ENCODE measurements at regions not wholly inside any gene's neighbourhood (a gene's known extent, or its start where the extent isn't known, plus 50 kb on each side); places are given as distances from the start of the nearest gene placed in this dataset.

DNA sequence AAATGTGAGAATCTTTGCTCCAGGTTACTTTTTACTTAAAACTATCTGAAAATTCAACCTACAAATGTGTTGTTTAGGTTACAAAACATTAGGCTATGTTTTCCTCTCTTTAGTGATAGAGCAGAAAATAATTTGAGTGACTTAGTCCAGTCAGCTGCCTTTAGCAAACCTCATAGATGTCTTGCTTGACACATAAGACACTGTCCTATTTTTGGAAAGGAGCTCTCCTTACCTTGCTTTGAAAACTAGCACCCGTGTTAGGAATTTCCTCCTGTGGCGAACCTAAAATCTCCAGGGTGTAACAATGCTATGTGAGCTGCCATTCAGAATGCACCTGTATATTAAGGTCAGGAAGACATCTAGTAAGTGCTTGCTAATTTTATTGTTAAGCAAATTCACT is 221.2 kb upstream of the CD180 start:
- H3K4me3 ChIP-seq (ENCODE audit: low read length), result no peak overlapping the region
- no peaks in the 10 kb centered on the region for H3K27me3 ChIP-seq (ENCODE audit: control insufficient read depth, low read length)
- no peaks in the 10 kb centered on the region for H3K4me1 ChIP-seq (ENCODE audit: control insufficient read depth, low read length)
- H3K9me2 ChIP-seq (replicated peaks; ENCODE audit: control insufficient read depth, low read length), result no peaks in the 10 kb centered on the region
- TF ChIP-seq, protein P1, sequence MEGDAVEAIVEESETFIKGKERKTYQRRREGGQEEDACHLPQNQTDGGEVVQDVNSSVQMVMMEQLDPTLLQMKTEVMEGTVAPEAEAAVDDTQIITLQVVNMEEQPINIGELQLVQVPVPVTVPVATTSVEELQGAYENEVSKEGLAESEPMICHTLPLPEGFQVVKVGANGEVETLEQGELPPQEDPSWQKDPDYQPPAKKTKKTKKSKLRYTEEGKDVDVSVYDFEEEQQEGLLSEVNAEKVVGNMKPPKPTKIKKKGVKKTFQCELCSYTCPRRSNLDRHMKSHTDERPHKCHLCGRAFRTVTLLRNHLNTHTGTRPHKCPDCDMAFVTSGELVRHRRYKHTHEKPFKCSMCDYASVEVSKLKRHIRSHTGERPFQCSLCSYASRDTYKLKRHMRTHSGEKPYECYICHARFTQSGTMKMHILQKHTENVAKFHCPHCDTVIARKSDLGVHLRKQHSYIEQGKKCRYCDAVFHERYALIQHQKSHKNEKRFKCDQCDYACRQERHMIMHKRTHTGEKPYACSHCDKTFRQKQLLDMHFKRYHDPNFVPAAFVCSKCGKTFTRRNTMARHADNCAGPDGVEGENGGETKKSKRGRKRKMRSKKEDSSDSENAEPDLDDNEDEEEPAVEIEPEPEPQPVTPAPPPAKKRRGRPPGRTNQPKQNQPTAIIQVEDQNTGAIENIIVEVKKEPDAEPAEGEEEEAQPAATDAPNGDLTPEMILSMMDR (IDR thresholded peaks at IDR 0.05; ENCODE audit: low read depth, low read length, poor library complexity, severe bottlenecking), result no peak
- TF ChIP-seq EZH2phosphoT487 (IDR thresholded peaks at IDR 0.05; ENCODE audit: borderline replicate concordance, low read length), result no peak
- no peaks in the 10 kb centered on the region for H4K20me1 ChIP-seq (ENCODE audit: control insufficient read depth, insufficient read depth, low read depth, low read length)
- no peaks in the 10 kb centered on the region for H3K79me2 ChIP-seq (ENCODE audit: control insufficient read depth, low read length)
- H3F3A ChIP-seq (ENCODE audit: control insufficient read depth, insufficient read depth), result no peaks in the 10 kb centered on the region
- no peaks in the 10 kb centered on the region for H3K36me3 ChIP-seq (ENCODE audit: control insufficient read depth, low read length)
- H3K9me3 ChIP-seq (ENCODE audit: control insufficient read depth, insufficient read depth, low read length), result no peaks in the 10 kb centered on the region
- no peak overlapping the region for H3K27ac ChIP-seq (ENCODE audit: low read depth, low read length)
- no peak overlapping the region for H3K4me2 ChIP-seq (ENCODE audit: low read length)

DNA sequence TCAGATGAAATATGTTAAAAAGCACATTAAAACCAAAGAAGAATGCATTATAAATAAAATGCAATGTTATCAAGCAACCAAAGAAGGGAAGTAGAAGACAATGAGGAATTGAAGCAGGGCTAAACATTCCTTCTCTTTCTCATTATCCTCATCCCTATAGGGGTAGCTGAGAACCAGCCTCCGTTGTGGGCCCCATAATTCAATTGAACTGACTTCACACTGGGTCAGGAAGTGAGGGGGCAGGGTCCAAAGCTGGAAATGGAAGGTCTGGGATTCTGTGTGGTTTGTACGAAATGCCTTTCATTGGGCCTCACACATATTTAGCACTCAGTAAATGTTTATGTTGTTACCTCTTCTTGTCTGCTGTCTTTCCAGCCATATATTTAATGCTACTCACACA is 220.4 kb upstream of the CD180 start:
- Histone ChIP-seq H3K27me3 (ENCODE audit: control insufficient read depth, low read length) (no peaks in the 10 kb centered on the region), H3K27ac (ENCODE audit: low read depth, low read length) (no peak overlapping the region), H4K20me1 (ENCODE audit: control insufficient read depth, insufficient read depth, low read depth, low read length) (no peaks in the 10 kb centered on the region), H3K9me3 (ENCODE audit: control insufficient read depth, insufficient read depth, low read length) (no peaks in the 10 kb centered on the region), H3K9me2 (replicated peaks; ENCODE audit: control insufficient read depth, low read length) (no peaks in the 10 kb centered on the region), H3K4me1 (ENCODE audit: control insufficient read depth, low read length) (no peaks in the 10 kb centered on the region), H3K36me3 (ENCODE audit: control insufficient read depth, low read length) (no peaks in the 10 kb centered on the region), H3K79me2 (ENCODE audit: control insufficient read depth, low read length) (no peaks in the 10 kb centered on the region), H3K4me3 (ENCODE audit: low read length) (no peak overlapping the region), H3K4me2 (ENCODE audit: low read length) (no peak overlapping the region), H3F3A (ENCODE audit: control insufficient read depth, insufficient read depth) (no peaks in the 10 kb centered on the region)
- TF ChIP-seq, protein P1 (IDR thresholded peaks at IDR 0.05; ENCODE audit: low read depth, low read length, poor library complexity, severe bottlenecking), result no peak
- no peak for TF ChIP-seq EZH2phosphoT487 (IDR thresholded peaks at IDR 0.05; ENCODE audit: borderline replicate concordance, low read length)

DNA sequence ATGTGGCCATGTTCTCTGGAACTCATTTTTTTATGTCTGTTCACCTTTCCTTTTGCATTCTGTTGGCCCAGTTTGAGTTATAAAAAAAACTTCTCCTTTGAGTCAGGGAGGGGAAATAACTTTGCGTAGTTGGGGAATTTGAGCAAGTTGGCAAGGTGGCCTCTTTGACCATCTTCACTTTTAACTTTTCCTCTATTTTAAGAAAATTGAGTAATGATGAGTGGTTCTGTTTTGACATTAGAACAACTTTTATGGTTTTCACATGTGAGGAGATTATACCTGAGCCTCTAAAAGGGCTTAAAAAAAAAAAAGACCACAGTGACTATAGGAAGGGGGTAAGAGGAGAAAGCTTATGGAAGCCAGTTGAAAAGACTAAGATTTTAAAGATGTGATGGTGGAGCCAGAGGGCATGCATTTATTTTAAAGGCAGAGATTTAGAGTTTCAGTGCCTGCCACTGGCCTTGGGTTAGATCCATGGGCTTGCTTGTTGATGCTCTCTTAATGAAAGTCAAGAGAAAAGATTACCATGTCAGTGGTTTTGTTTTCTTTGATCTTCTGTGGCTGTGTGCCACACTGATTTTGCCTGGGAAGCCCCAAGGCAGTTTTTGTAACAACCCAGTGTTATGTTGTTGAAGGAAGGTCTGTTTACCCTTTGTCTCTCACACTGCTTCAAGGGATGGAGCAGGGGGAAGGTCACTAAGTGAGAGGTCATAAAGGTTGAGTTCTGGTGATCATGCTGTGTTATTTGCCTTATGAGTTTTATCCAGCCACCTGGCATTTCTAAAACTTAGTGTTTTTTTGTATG is 219.7 kb upstream of the CD180 start:
- no peak overlapping the region for H3K4me3 ChIP-seq (ENCODE audit: low read length)
- no peaks in the 10 kb centered on the region for H3K27me3 ChIP-seq (ENCODE audit: control insufficient read depth, low read length)
- no peaks in the 10 kb centered on the region for H3K9me3 ChIP-seq (ENCODE audit: control insufficient read depth, insufficient read depth, low read length)
- no peaks in the 10 kb centered on the region for H3K36me3 ChIP-seq (ENCODE audit: control insufficient read depth, low read length)
- H4K20me1 ChIP-seq (ENCODE audit: control insufficient read depth, insufficient read depth, low read depth, low read length), result no peaks in the 10 kb centered on the region
- no peak overlapping the region for H3K27ac ChIP-seq (ENCODE audit: low read depth, low read length)
- H3F3A ChIP-seq (ENCODE audit: control insufficient read depth, insufficient read depth), result no peaks in the 10 kb centered on the region
- no peaks in the 10 kb centered on the region for H3K4me1 ChIP-seq (ENCODE audit: control insufficient read depth, low read length)
- no peaks in the 10 kb centered on the region for H3K9me2 ChIP-seq (replicated peaks; ENCODE audit: control insufficient read depth, low read length)
- no peaks in the 10 kb centered on the region for H3K79me2 ChIP-seq (ENCODE audit: control insufficient read depth, low read length)
- no peak overlapping the region for H3K4me2 ChIP-seq (ENCODE audit: low read length)
- TF ChIP-seq EZH2phosphoT487 (IDR thresholded peaks at IDR 0.05; ENCODE audit: borderline replicate concordance, low read length), result no peak
- TF ChIP-seq, protein P1 (IDR thresholded peaks at IDR 0.05; ENCODE audit: low read depth, low read length, poor library complexity, severe bottlenecking), result no peak

Measured in DOHH2 (cell line).